ENCODE measurements at regions not wholly inside any gene's neighbourhood (a gene's known extent, or its start where the extent isn't known, plus 50 kb on each side); places are given as distances from the start of the nearest gene placed in this dataset.

DNA sequence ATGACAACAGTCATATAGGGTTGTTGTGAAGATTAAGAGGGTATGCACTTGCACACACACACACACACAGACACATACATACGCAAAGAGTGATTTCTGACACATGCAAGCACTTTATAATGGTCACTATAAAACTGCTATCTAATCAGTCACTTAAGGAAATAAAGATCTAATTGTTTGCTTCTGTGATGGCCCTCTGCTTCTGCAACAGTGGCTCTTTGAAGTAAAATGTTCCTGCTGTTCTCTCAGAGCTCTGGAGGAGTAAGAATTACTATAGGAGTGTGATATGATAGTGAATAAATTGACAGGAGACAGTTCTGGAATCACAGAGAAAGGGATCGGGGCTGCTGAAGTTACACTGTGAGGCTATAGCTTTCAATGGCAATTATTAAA is 494.5 kb upstream of the B3GALT2 start:
- no peak for DNase-seq

DNA sequence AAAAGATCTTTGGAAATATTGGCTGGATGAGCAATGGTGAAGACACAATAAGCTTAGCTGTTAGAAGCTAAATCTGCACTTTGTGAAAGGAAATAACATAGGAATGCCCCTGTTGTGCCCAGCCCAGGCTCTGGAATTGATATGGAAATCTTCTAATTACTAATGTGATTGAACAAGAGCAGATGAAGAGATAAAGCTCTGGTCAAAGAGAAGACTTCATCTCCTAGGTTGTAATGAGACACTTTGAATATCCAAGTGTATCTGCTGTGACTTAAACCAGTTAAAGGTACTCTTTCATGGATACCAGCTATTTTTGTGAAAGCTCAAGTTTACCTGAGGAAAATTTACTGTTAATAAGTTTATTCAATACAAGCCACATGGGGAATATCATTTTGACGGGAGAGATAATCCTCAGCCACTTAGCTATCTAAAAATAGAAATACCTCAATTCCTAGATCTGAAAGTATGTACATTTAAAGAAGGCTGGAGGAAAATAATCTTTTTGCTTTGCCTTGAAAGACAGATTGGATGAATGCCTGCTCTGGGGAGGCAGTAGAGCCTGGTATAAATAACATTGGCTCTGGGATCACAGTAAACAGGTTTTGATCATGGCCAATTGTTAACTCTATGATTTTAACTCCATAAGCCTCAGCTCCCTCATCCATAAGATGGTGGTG is 494.0 kb upstream of the B3GALT2 start:
- DNase-seq: no peak

DNA sequence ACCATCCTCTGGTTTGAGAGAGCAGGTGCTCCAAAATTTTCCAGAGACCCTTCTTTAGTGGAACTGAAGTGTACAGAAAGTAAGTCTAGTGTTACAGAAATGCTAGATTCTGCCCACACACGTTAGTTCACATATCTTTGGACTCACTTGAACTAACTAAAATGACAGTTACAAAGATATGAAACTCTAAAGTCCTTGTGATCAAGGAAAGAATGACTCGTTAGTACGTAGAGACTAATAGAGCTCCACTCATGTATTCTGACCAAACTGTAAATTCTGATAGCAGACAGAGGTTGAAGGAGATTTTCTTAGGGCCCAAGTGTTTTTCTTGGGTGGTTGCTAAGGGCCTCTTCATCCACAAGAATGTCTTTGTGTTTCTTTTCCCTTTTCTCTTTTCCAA is 491.5 kb upstream of the B3GALT2 start:
- DNase-seq: no peak

DNA sequence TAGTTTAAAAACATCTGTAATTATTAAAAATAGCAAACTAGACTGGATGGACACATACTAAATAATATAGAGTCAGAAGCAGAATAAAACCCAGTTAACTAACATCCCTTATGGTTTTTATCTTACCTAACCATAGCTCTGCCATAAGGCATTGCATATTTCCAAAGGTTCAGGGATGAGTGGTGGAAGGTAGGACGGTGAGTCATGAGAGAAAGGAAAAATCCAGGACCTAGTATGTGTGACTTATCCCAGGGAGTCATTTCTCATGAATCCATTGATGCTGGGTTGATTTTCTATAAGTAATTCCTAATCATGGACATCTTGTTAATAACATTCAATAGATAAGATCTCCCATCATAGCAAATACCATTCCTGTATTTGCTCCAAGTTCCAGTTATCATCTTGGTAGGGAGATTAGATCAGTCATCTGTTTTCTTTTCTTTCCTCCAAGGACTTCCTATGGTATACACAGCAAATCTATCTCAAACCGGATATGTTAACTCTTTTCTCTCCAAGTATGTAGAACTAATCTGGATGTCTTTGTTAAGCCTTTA is 490.7 kb upstream of the B3GALT2 start:
- DNase-seq: no peak

DNA sequence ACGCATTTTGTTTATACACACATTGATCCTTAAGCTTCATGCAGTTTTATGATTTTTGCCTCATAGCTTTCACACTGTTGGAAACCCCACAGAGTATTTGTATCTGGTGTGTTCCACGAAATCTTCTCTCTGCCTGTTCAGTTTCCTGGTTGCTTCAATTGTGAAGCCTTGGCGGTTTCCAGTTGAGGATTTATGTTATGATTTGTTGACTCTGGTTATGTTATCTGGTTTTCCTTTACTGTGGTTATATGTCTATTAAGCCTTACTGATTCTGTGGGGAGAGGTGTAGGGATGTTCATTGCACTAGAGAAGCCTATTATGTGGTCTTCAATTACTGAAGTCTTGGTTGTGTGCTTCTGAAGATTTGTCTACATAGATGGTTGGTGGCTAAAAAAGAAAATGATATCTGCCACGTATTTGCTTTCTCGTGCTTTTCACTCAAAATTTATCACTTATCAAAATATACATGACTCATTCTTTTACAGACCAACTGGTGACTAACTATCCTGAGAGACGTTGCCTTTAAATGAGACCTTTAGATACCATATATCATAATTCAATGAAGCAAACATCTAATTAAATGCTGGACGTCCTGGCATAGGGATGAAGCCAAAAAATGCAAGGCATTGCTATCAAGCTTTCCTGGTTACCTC is 488.0 kb upstream of the B3GALT2 start:
- DNase-seq: no peak

DNA sequence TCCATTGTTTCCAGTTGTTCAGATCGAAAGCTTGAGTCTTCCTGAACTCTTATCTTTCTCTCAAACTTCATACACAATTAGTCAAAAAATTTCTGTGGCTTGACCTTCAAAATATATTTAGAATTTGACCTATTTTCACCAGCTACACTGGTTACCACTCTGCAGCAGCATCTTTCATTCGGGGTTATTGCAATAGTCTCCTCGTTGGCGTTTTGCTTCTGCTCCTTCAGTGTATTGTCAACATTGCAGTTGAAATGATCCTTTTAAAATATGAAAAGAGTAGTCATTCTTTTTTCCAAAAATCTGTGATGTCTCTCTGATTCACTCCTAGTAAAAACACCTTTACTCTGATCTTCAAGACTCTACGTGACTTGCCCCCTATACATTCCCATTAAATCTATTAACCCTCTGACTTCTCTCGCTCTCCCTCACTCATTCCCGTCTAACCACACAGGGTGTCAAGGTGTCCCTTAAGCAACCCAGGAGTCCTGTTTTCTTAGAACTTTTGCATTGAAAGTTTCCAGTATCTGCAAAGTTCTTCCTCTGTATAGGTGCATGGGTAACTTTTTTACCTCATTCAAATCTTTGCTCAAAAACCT is 480.2 kb upstream of the B3GALT2 start:
- DNase-seq: no peak

DNA sequence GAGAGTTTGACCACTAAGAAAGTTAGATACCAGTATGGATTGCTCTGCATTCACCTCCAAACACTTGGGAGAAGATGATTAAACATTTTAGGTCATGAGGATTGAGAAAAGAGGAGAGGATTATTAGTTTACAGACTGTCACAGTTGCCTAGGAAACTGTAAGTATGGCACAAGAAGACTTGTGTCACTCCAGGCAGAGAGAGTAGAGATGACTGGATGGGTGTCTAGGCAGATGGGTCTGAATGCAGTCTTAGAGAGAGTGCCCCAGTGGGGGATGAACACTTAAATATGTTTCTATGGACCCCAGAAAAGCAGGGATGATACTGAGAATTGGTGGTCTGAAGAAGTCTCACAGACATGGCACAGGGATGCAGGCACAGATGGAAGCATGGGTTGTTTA is 477.6 kb upstream of the B3GALT2 start:
- no peak for DNase-seq

DNA sequence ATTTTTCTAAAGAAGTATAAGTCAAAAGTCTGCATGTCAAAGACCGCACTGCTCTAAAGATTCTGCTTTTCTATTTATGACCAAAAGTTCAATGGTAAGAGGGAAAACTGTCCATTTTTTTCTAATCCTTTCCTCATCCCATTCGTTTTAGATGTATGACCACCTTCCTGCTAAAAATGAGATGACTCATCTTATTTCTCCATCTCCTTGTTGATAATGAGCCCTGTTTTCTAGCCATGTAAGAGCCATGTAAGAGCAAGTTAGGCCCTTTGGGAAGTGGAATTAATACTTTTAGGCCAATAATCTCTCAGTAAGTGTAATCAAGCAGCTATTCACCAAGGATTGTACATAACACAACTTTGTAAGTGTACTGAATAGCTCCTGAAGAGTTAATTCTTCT is 475.6 kb upstream of the B3GALT2 start:
- DNase-seq: no peak

DNA sequence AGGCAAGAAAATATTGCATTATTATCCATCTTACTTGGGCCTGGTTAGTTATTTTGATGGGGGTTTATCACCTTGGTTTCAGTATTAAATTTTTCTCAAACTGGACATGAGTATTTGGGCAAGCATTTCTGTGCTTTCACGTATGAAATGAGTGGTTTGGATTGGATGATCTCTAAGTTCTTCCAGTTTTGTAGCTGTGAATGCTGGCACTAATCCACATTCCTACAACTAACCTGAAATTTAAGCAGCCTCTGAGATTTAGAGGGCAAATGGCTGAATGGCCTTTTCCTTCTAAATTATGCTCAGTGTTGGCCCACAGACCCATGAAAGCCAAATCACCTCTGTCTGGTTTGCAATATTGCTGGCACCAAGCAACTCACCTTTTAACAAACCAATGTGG is 475.0 kb upstream of the B3GALT2 start:
- DNase-seq: no peak

DNA sequence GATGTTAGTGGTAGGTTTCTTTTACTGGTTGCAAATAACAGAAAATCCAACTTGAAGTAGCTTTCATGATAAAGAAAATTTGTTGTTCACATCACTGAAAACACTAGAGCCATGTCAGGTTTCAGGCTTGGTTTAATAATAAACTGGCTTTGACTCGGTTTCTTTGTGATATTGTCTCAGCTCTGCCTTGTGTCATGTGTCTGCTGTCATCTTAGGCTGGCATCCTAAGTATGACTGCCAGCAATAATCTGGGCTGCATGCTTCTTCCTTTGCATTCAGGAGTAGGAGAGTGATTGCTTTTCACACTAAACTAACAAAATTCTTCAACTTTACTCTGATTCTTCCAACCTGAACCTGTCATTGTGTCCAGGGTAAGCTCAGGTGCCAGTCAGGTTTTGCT is 474.0 kb upstream of the B3GALT2 start:
- DNase-seq: no peak

DNA sequence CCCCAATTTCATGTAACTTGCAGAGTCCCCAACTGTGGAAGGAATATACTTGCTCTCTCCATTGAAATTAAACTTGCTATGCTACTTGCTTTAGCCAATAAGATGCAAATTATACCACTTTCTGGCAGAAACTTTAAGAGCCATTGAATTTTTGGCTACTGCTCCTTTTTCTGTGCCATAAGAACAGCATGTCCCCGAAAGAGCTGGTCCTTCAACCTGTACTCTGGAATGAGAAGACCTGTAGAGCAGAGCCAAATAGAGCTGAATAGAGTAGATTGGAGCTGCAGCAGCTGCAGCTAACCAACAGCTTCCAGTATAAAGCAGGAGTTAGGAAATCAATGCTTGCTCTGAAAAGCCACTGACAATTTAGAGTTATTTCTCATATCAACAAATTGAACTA is 472.3 kb upstream of the B3GALT2 start:
- no peak for DNase-seq

DNA sequence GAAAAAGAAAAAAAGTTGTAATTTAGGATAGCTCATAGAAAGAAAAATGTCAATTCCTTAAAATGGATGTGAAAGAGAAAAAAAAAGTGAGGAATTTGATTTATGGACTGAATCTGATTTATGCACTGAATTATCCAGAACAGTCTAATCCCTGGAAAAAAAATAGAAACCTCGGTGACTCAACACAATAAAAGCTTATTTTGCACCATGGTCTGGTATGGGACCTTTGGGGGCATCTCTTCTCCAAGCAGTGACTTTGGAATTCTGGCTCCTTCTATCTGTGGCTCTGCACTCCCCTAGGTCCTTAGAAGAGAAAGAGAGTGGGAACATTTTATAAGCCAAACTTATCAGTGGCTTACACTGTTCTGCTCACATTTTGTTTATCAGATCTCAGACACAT is 471.7 kb upstream of the B3GALT2 start:
- DNase-seq: no peak

DNA sequence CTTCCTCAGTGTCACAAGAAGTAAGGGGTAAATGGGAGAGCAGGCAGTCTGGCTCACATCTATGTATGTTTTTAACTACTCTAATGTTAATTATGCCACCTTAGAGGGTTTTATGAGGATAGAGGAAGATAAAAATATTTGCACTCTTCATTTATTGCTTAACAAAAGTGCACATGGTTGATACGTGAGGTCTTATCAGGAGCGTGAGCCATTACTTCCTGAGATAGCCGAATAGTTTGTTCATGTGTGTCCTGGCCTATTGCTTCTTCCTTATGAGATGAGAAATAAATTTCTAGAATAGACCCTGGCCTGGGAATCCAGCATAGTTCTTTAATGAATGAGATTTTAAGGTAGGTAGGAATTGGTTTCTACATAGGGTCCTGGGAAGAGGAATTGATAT is 471.1 kb upstream of the B3GALT2 start:
- no peak for DNase-seq

DNA sequence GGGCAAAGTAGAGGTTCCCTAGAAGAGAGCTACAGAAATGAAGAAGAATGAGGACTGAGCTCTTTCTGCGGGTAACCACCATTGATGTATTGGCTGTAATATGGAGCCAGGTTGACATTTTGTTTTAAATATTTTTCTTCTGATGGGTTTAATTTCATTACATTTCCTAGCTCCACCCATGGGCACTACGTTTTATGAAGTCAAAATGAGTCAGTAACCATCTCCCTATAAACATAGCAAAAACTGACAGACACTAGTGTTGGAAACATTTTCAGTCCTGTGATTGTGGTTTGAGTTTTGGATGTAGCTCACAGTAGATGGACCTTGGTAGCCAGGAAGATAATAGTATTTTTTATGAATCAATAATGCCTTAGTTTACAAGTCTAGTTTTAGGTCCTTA is 470.4 kb upstream of the B3GALT2 start:
- DNase-seq: no peak

DNA sequence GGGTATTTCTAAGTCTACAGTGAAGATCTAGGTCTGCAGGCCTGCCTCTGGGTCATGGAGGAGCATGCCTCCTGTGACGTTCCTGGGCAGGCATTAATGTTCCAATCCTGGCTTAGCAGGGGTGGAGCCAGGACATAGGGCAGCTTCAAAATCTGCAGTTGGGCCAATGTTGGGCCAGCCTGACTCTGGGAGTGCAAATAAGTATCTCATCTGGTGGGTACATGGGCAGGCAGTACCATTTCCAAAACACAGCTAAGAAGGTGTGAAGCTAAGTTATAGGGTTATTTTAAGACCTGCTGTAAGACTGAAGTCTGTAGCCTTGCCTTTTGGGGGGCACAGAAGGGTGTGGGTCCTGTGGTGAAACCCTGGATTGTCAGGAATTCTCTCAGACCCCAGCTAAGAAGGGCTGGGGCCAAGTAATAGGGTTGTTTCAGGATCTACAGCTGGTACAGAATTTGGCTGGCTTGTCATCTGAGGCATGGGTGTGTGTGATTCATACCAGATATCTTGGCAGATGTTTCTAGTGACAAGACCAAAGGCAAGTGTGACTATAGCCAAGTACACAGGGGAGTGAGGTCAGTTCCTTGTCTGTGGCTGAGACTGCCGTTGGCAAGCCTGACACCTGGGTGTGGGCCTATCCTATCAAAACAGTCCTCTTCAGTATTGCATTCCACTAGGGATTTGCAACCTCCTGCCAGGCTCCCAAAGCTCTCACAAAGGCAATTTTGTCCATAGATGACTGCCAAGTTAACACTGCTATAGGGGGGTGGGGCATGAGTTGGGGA is 468.7 kb upstream of the B3GALT2 start:
- no peak for DNase-seq

DNA sequence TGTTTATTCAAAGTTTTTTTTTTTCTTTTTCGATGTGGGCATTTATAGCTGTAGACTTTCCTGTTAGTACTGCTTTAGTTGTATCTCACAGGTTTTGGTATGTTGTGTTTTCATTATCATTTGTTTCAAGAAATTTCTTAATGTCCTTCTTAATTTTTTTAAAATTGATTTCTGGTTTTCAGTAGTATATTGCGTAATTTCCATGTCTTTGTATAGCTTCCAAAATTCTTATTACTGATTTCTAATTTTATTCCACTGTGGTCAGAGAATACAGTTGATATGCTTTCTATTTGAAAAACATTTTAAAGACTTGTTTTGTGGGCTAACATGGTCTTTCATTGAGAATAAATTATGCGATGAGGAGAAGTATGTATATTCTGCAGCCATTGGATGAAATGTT is 463.2 kb upstream of the B3GALT2 start:
- DNase-seq: no peak

DNA sequence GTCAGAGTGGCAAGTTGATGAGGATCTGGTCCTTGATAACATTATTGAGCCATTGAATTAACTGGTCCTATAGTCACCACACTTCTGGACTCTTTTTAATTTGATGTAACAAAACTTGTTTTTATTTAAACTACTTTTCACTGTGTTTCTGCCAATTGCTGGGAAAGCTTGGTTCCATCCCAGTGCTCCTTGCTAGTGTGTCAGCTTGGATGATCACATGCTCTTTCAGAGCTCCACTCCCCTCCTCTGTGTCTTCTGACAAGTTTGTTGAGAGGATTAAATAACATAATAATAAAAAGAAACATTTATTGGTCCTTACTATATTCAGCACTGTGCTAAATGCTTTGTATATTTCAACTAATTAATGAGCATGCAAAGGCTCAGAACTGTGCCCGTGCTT is 448.5 kb upstream of the B3GALT2 start:
- no peak for DNase-seq

DNA sequence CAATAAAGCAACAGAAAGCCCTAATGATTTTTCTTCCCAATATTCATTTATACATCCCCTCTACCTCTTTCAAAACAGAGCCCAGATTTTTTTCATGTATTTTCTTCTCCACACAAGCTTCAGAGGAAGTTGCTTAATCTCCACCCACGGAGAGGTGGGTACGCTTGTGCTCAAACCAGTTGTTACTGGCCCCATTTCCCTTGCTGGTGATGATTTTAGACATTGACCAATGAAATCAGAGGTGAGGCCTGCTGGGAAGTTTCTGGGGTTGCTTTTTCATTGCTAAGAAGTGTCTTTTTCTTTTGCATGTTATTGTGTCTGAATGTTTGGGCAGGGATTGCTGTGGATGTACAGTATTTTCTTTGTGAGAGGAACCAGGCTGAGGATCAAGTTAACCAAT is 448.1 kb upstream of the B3GALT2 start:
- no peak for DNase-seq

DNA sequence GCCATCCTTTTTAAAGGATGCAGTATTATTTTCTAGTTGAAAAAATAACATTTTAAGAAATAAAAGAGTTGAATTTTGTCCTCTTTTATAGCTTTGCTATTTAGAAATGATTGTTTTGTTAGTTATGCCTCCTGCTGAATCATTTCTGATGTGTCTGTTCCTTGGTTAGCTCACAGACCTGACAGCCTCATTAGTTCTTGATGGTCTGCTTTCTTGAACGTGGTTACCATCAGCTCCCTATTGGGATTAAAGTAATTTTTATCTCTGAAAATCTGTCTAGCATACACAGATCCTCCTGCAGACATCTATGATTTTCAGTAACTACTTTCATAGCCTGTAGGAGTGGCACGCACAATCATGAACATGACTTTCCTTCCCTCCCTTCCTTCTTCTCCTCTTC is 447.6 kb upstream of the B3GALT2 start:
- no peak for DNase-seq

DNA sequence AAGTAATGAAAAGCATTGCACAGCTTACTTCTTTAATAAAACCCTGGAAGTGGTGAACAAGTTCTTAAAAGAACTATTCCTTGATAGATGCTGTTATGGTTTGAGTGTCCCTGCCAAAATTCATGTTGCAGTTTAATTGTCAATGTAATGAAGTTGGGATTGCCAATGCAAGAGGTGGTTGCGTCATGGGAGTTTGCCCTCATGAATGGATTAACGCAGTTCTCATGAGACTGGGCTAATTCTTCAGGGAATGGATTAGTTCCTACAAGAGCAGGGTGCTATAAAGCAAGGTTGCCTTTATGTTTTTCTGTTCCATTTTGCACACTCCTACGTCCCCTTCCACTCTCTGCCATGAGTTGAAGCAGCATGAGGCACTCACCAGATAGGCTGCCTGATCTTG is 446.7 kb upstream of the B3GALT2 start:
- no peak for DNase-seq

DNA sequence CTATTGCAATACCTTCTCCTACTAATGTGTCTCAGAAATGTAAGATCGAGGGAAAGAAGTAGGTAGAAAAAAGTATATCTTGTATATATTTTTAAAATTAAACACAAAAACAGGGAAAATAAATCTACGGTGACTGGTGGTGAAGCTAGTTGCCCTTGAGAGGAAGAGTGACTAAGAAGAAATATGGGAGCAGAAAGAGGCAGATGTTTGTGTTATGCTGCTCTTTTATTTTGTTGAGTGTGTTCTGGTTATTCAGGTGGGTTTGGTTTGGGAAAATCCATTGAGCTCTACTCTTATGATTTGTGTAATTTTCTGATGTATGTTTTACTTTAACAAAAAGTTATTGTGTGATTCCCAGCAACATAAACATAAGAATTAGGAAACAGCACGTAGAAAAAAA is 444.9 kb upstream of the B3GALT2 start:
- no peak for DNase-seq

DNA sequence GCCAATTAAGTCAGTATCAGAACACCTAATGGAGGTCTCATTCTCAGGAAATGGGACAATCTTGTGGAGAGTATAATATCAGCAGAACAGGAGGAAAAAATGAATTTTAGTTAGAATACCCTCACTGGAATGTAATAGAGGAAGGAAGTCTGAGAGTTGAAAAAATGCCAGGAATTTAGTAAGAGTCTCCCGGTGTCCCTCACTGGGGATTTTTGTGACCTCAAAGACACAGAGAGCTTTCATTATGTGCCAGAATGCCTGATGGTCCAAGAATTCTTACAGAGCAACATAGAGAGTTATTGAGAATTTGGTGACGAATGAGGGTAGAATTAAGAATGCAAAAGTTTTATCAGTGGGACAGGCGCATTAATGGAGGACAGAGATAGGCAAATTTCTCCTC is 443.5 kb upstream of the B3GALT2 start:
- DNase-seq: no peak

DNA sequence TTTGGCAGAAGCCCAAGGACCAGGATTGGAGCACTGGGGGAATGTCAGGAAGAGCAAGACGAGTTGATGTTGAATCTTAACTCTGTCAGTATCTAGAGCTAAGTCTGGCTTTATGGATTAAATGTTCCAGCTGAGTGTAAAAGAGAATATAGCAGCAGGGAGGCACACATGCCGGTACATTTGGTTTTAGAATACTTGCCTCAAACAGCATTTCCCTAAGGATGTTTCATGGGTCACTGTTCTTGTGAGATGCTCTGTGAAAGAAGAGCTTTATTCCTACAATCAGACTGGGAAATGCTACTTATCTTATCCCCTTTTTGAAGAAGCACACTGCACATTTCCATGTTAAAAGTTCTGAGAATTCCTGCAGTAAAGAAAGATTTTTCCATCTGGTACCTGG is 440.3 kb upstream of the B3GALT2 start:
- DNase-seq: no peak

DNA sequence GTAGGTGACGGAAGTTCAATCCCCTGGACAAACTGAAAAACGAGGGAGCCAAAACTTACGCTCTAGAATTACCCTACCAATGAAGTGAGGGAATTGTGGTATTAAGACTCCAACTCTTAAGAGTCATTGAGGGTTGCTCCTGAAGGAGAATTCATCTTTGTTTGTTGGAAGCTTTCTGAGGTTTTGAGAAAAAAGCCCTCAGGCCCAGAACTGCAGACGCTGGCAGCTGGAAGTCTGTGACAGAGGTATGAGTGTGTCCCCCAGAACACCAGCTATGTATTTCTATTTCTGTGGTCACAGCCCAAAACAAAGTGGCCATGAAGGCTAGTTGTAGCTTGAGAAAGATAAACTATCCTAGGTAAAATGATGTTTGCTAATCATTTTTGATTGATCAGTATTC is 438.8 kb upstream of the B3GALT2 start:
- no peak for DNase-seq

Data from activated CD4-positive, alpha-beta T cell treated with anti-CD3 and anti-CD28 coated beads, Interleukin-10, Interleukin-2, amounts not matched to agents 100 ng/mL and 50 ng/mL, durations not matched to agents 16 hours and 8 hours (primary cell).